CD4-positive, alpha-beta T cell (primary cell): ENCODE measurements at regions not wholly inside any gene's neighbourhood (a gene's known extent, or its start where the extent isn't known, plus 50 kb on each side); places are given as distances from the start of the nearest gene placed in this dataset.

ENCODE experiments used
- ATAC-seq: fragments of 200-7000 bp; cut with Tn5 transposase; one replicate; pipeline ENCODE4 v1.10.0; 2022; ENCODE audit warnings: mild to moderate bottlenecking; ENCODE audit not compliant: poor library complexity
- CTCF ChIA-PET: fragments of 350-600 bp; sonication (Branson Sonifier 250); formaldehyde crosslinking; loops from one replicate; lab custom pipeline; 2021; ENCODE audit warnings: antibody characterized with exemption, inconsistent platforms; lab: Charles Lee
- POLR2A ChIA-PET: fragments of 350-600 bp; sonication (Branson Sonifier 250); formaldehyde crosslinking; loops from one replicate; lab custom pipeline; 2021; ENCODE audit warnings: antibody characterized with exemption, inconsistent platforms; lab: Charles Lee
- DNase-seq, 14 experiments: peaks; one replicate each; pipeline ENCODE4 v3.0.0-alpha.2; 2013 to 2020; ENCODE audit warnings: mixed read lengths in 2 of 14
- H3K27ac ChIP-seq, 2 donors: one replicate each; pipeline versions ENCODE4 v1.5.1 to v1.7.0; 2013; ENCODE audit warnings: low read length in 2 of 2, low read depth in 1 of 2, mild to moderate bottlenecking in 1 of 2
- H3K27me3 ChIP-seq, 2 experiments: 1 replicate in 1 of 2; 2 replicates in 1 of 2; pipeline versions ENCODE4 v1.6.1 to v1.7.0; 2013; ENCODE audit warnings: low read length in 2 of 2, control low read depth in 1 of 2, mild to moderate bottlenecking in 1 of 2, moderate library complexity in 1 of 2; ENCODE audit not compliant: insufficient read depth in 2 of 2, control insufficient read depth in 1 of 2
- H3K36me3 ChIP-seq: one replicate; pipeline ENCODE4 v1.6.1; 2013; ENCODE audit warnings: low read length, control low read depth; ENCODE audit not compliant: insufficient read depth
- H3K4me1 ChIP-seq: one replicate; pipeline ENCODE4 v1.6.1; 2013; ENCODE audit warnings: low read length, control low read depth; ENCODE audit not compliant: insufficient read depth
- H3K4me3 ChIP-seq: one replicate; pipeline ENCODE4 v1.5.1; 2013; ENCODE audit warnings: mild to moderate bottlenecking, low read length, moderate library complexity
- H3K9me3 ChIP-seq, 2 experiments: 1 replicate in 1 of 2; 2 replicates in 1 of 2; pipeline versions ENCODE4 v1.6.1 to v1.7.0; 2013; ENCODE audit warnings: low read length in 2 of 2, mild to moderate bottlenecking in 2 of 2, control low read depth in 1 of 2, moderate library complexity in 1 of 2; ENCODE audit not compliant: control insufficient read depth in 1 of 2, insufficient read depth in 1 of 2
- H3K27ac Mint-ChIP-seq: one replicate; pipeline ENCODE4 v1.8.0; 2020; ENCODE audit warnings: mixed read lengths
- H3K27me3 Mint-ChIP-seq: one replicate; pipeline ENCODE4 v1.8.0; 2021; ENCODE audit warnings: mixed read lengths
- H3K36me3 Mint-ChIP-seq: one replicate; pipeline ENCODE4 v1.8.0; 2021; ENCODE audit warnings: low read depth, mixed read lengths
- H3K4me1 Mint-ChIP-seq: one replicate; pipeline ENCODE4 v1.8.0; 2021; ENCODE audit warnings: low read depth, mixed read lengths
- H3K4me3 Mint-ChIP-seq: one replicate; pipeline ENCODE4 v1.8.0; 2020; ENCODE audit warnings: mild to moderate bottlenecking, mixed read lengths
- H3K9me3 Mint-ChIP-seq: one replicate; pipeline ENCODE4 v1.8.0; 2020; ENCODE audit warnings: mixed read lengths
- CTCF ChIP-seq: fragments of 200-600 bp; IDR thresholded peaks from one replicate; pipeline ENCODE4 v1.8.0; 2022; ENCODE audit warnings: antibody characterized with exemption, mild to moderate bottlenecking
- intact Hi-C, 2 experiments: fragments of 100-400 bp; cut with DNase I in 1 of 2; cut with micrococcal nuclease in 1 of 2; formaldehyde crosslinking; loops; one replicate each; pipeline versions ENCODE4 v1.15.1 to v1.9.0; 2023 to 2025; cut with DNase I, micrococcal nuclease

GRCh38 chr14:63800651-63801375 is 52.0 kb upstream of the SYNE2 start:
- ChIA-PET POLR2A (interaction anchor here (0.6 kb wide), 1 partner anchor 31 kb away, joined by 3 read pairs; no protein-coding TSS in a partner anchor), CTCF (interaction anchor here (0.6 to 1.8 kb wide), 4 partner anchors 130 to 503 kb away, joined by 3 to 5 read pairs (median 4); partner anchors contain the start of gene ESR2)
- no peaks in the 10 kb centered on the region for H3K4me1 ChIP-seq
- Mint-ChIP-seq H3K4me1 (peaks cover 5% of the 10 kb centered on the region), H3K36me3 (no peaks in the 10 kb centered on the region), H3K9me3 (no peaks in the 10 kb centered on the region), H3K4me3 (no peak overlapping the region), H3K27me3 (no peaks in the 10 kb centered on the region), H3K27ac (no peak overlapping the region)
- no peaks in the 10 kb centered on the region for H3K36me3 ChIP-seq
- DNase-seq (no peak), ATAC-seq (no peak)
- H3K9me3 ChIP-seq = no peaks in the 10 kb centered on the region
- intact Hi-C loops = loop anchor here in 1 of 2 experiments (2.0 kb wide), 2 partner anchors 194 to 494 kb away; partner anchors contain the start of gene ESR2
- H3K4me3 ChIP-seq = no peak overlapping the region
- no peak for TF ChIP-seq CTCF
- H3K27me3 ChIP-seq = no peaks in the 10 kb centered on the region
- H3K27ac ChIP-seq = no peak overlapping the region
